Heart left ventricle (tissue), 16 donors: ENCODE measurements at regions not wholly inside any gene's neighbourhood (a gene's known extent, or its start where the extent isn't known, plus 50 kb on each side); places are given as distances from the start of the nearest gene placed in this dataset.

Experiments used
- ATAC-seq, 4 donors: fragments of 200-7000 bp; cut with Tn5 transposase; one replicate each; pipeline ENCODE4 v1.9.1; 2020 to 2022; ENCODE audit warnings: moderate library complexity in 4 of 4, mild to moderate bottlenecking in 3 of 4, moderate number of reproducible peaks in 1 of 4
- DNase-seq, 5 donors: peaks; one replicate each; pipeline ENCODE4 v3.0.0-alpha.2; 2020
- H3K27ac ChIP-seq, 12 donors: fragments of 200-600 bp; sonication (generic) in 4 of 12; one replicate each; pipeline versions ENCODE4 v1.5.0 to v1.8.0; 2016 to 2022; ENCODE audit warnings: mild to moderate bottlenecking in 2 of 12
- H3K27me3 ChIP-seq, 9 donors: fragments of 200-600 bp; sonication (generic) in 2 of 9; one replicate each; pipeline versions ENCODE4 v1.5.1 to v1.8.0; 2016 to 2022; ENCODE audit warnings: mild to moderate bottlenecking in 3 of 9
- H3K36me3 ChIP-seq, 9 donors: fragments of 200-600 bp; sonication (generic) in 2 of 9; one replicate each; pipeline versions ENCODE4 v1.5.0 to v1.8.0; 2018 to 2022; ENCODE audit warnings: mild to moderate bottlenecking in 2 of 9
- H3K4me1 ChIP-seq, 12 donors: fragments of 200-600 bp; sonication (generic) in 4 of 12; one replicate each; pipeline versions ENCODE4 v1.5.0 to v1.8.0; 2016 to 2022; ENCODE audit warnings: mild to moderate bottlenecking in 3 of 12
- H3K4me3 ChIP-seq, 12 donors: fragments of 200-600 bp; sonication (generic) in 4 of 12; one replicate each; pipeline versions ENCODE4 v1.5.0 to v1.8.0; 2017 to 2022; ENCODE audit warnings: mild to moderate bottlenecking in 9 of 12, moderate library complexity in 4 of 12
- H3K9me3 ChIP-seq, 12 donors: fragments of 200-600 bp; sonication (generic) in 4 of 12; one replicate each; pipeline versions ENCODE4 v1.5.0 to v1.8.0; 2016 to 2022; ENCODE audit warnings: mild to moderate bottlenecking in 1 of 12
- CTCF ChIP-seq, 12 donors: fragments of 200-600 bp; sonication (generic) in 4 of 12; IDR thresholded peaks; one replicate each; pipeline versions ENCODE4 v1.5.0 to v1.8.0; 2018 to 2022; ENCODE audit warnings: antibody characterized with exemption in 12 of 12, mild to moderate bottlenecking in 5 of 12
- POLR2A ChIP-seq, 2 donors: fragments of 450-650 bp; IDR thresholded peaks; one replicate each; pipeline ENCODE4 v1.6.1; 2017; ENCODE audit warnings: antibody characterized with exemption in 2 of 2, mild to moderate bottlenecking in 2 of 2, moderate library complexity in 2 of 2
- WGBS, 4 donors: extraction: QIAGEN DNeasy Blood & Tissue Kit in 2 of 4; methylation state at CpG; one replicate each; pipeline versions ENCODE4 v1.1.5 to v1.1.7; 2013 to 2018; 5-methylcytosine and 5-hydroxymethylcytosine counted together
- intact Hi-C, 10 donors: fragments of 100-400 bp; cut with DNase I; formaldehyde crosslinking; loops; one replicate each; pipeline versions ENCODE4 v1.11.1 to v1.14.2; 2022
- donor health status: ischemic (EF 13 %, LVEDD 7.1; RV severe dilation, severe dysfunction).
- donor health status: healthy with polysubstance abuse.
- donor health status: DM: no; HTN: yes; CAD: no.
- donor health status: DM: no; HTN: no; CAD: no.
- donor health status: ischemic (EF 25% LVEDD 6.9; RV normal size, moderate dysfunction).
- donor health status: ischemic (EF 25% LVEDD 5.7; RV mildly dilated, moderate dysfunction).
- donor health status: healthy.
- donor health status: DM: yes; HTN: yes; CAD: no.
- donor health status: ischemic (EF 35%, LVEDD 5.7; RV mildly dilated, moderate dysfunction).
- donor health status: nonischemic (EF 11% LVEDD 7.7; RV severe dilation, severe dysfunction).
- donor health status: DM: yes; HTN: yes; CAD: no.
- donor health status: PGD.
- donor health status: ischemic (EF 29% LVEDD 5.4; RV normal size, mild dysfunction).
- donor health status: nonischemic (EF 23%, LVEDD 6.1; RV moderate dilation, normal function).

DNA sequence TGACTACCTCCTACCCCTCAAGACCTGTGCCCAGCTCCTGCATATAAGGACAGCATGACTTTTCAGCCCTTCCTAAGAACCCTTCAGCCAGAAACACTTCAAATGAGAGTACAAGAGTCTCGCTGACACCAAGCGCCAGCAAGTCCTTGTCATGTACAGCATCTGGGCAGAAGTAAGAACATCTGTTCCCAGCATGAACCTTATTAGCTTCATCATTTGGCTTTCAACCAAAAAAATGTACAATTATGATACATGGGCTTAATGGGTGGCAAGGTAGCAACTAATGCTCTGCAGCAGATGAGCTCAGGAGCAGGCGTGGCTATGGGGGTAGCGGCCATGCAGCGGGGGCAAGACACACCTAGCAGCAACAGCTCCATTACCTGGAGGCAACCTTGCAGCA lies 487.6 kb downstream of the COG6 start:
- TF ChIP-seq POLR2A (IDR thresholded peaks at IDR 0.05) (no peak), CTCF (IDR thresholded peaks at IDR 0.05) (no peak)
- H3K36me3 ChIP-seq = no peaks in the 10 kb centered on the region
- ATAC-seq (no peak), DNase-seq (no peak)
- H3K9me3 ChIP-seq = no peaks in the 10 kb centered on the region
- 77 to 98% (median 77%) methylated on average over 5 of the region's 5 CpGs for WGBS, 4 donors
- H3K27me3 ChIP-seq = no peaks in the 10 kb centered on the region
- H3K4me3 ChIP-seq = no peak overlapping the region
- intact Hi-C loops = no loop called here
- peaks cover 0 to 8% (median 0%) of the 10 kb centered on the region in 12 donors for H3K4me1 ChIP-seq
- H3K27ac ChIP-seq = no peak overlapping the region

DNA sequence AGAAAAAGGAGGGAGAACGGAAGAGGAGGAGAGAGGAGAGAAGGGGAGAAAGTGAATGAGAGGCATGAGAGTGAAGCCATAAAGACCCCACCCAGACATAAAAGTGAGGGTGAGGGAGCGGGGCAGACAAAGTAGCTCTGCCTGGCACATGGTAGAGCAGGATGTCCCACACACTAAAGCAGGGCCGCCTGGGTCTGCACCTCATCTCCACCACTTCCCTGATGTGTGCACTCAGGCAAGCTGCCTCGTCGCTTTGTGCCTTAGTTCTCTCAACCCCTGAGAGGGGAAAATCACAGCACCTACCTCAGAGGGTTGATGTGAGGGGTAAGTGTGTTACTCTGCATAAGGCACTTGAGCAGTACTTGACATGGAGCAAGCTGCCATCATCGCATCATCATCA lies 488.1 kb downstream of the COG6 start:
- H3K27ac ChIP-seq = no peak overlapping the region
- peaks cover 0 to 8% (median 0%) of the 10 kb centered on the region in 12 donors for H3K4me1 ChIP-seq
- H3K9me3 ChIP-seq = no peaks in the 10 kb centered on the region
- no peaks in the 10 kb centered on the region for H3K27me3 ChIP-seq
- no peak for ATAC-seq
- no peaks in the 10 kb centered on the region for H3K36me3 ChIP-seq
- 93 to 97% (median 95%) methylated on average over 6 of the region's 6 CpGs for WGBS, 4 donors
- DNase-seq = no peak
- intact Hi-C loops = no loop called here
- no peak overlapping the region for H3K4me3 ChIP-seq
- no peak for TF ChIP-seq CTCF (IDR thresholded peaks at IDR 0.05)
- no peak for TF ChIP-seq POLR2A (IDR thresholded peaks at IDR 0.05)

DNA sequence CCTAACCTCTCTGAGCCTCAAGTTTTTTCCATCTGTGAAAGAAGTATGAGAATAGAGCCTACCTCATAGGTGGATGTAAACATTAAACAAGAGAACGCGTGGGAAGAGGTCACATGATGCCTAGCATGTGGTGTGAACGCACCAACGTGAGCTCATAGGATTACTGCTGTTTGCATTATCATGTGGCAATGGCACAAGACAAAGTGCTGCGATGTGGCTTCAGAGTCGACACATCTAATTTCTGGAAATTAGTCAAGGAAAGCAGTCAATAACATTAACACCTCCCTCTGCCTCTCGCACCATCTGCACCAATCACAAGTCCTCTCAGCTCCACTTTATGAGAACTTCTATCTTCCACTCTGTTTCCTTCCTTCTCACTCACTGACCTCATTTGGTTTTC lies 489.7 kb downstream of the COG6 start:
- no peak for ATAC-seq
- 92 to 95% (median 93%) methylated on average over 7 of the region's 7 CpGs for WGBS, 4 donors
- intact Hi-C loops = no loop called here

DNA sequence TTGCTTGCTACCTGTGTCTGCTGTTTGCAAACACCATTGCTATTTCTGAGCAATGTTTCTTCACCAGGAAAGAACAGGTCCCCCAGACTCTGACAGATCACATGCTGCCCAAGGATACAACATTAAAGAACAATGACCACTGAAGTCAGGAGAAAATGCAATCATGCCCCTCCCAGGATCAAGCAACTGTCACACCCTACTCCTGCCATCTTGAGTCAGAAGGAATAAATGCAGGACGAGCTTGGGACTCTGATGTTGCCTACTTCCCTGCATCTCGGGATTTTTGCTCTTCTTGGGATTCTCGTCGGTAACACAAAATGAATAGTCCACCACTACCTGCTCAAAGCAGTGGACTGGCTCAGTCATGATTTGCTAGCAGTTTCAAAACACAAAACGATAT lies 490.6 kb downstream of the COG6 start:
- Histone ChIP-seq H3K4me3 (no peak overlapping the region), H3K9me3 (no peaks in the 10 kb centered on the region), H3K27me3 (no peaks in the 10 kb centered on the region), H3K27ac (no peak overlapping the region), H3K4me1 (peaks cover 0 to 23% (median 11%) of the 10 kb centered on the region in 12 donors), H3K36me3 (no peaks in the 10 kb centered on the region)
- no peak for TF ChIP-seq CTCF (IDR thresholded peaks at IDR 0.05)
- no peak for ATAC-seq
- intact Hi-C loops = no loop called here
- 83 to 88% (median 87%) methylated on average over 5 of the region's 5 CpGs for WGBS, 4 donors
- no peak for DNase-seq

More for the DNA sequence above, 489.7 kb downstream of the COG6 start:
- DNase-seq = no peak
- H3K27ac ChIP-seq = no peak overlapping the region
- H3K36me3 ChIP-seq = no peaks in the 10 kb centered on the region
- H3K4me1 ChIP-seq = peaks cover 0 to 22% (median 10%) of the 10 kb centered on the region in 12 donors
- H3K27me3 ChIP-seq = no peaks in the 10 kb centered on the region
- H3K4me3 ChIP-seq = no peak overlapping the region
- TF ChIP-seq CTCF (IDR thresholded peaks at IDR 0.05) (no peak), POLR2A (IDR thresholded peaks at IDR 0.05) (no peak)
- no peaks in the 10 kb centered on the region for H3K9me3 ChIP-seq
